HepG2 (cell line): ENCODE measurements at regions not wholly inside any gene's neighbourhood (a gene's known extent, or its start where the extent isn't known, plus 50 kb on each side); places are given as distances from the start of the nearest gene placed in this dataset.

Experiments used
- ASH2L ChIP-seq: fragments of 300-600, 200-600 bp; sonication (generic); IDR thresholded peaks from 2 replicates; pipeline ENCODE4 v1.7.0; 2017; ENCODE audit warnings: low read depth, mild to moderate bottlenecking, moderate library complexity, mixed read lengths, low read length; ENCODE audit not compliant: insufficient read length
- BRD4 ChIP-seq: sonication (generic); formaldehyde crosslinking; IDR thresholded peaks from 2 replicates; pipeline ENCODE4 v1.4.0; 2020; ENCODE audit warnings: missing genetic modification reagents
- HOXA7 ChIP-seq: sonication (generic); formaldehyde crosslinking; IDR thresholded peaks from 2 replicates; pipeline ENCODE4 v1.8.1; 2022; ENCODE audit warnings: mild to moderate bottlenecking, missing genetic modification reagents, moderate library complexity
- KLF12 ChIP-seq: sonication (generic); formaldehyde crosslinking; IDR thresholded peaks from 2 replicates; pipeline ENCODE4 v1.4.0; 2020; ENCODE audit warnings: missing genetic modification reagents, borderline replicate concordance
- POLR2A ChIP-seq, 2 experiments: IDR thresholded peaks; 2 replicates each; pipeline ENCODE4 v1.6.1; 2011; ENCODE audit warnings: low read depth in 2 of 2, low read length in 2 of 2, mild to moderate bottlenecking in 1 of 2, moderate library complexity in 1 of 2; ENCODE audit not compliant: insufficient read depth in 1 of 2
- PPARG ChIP-seq: conservative IDR thresholded peaks from 2 replicates; pipeline ENCODE4 v1.6.1; 2016; ENCODE audit warnings: missing biosample characterization, missing genetic modification reagents
- SMARCE1 ChIP-seq: fragments of 450-650 bp; IDR thresholded peaks from 2 replicates; pipeline ENCODE4 v1.6.1; 2017; ENCODE audit warnings: borderline replicate concordance
- ZNF335 ChIP-seq: sonication (generic); formaldehyde crosslinking; IDR thresholded peaks from 2 replicates; pipeline ENCODE4 v1.4.0; 2020; ENCODE audit warnings: missing genetic modification reagents
- ZNF343 ChIP-seq: sonication (generic); formaldehyde crosslinking; IDR thresholded peaks from 2 replicates; pipeline ENCODE4 v1.4.0; 2020; ENCODE audit warnings: mild to moderate bottlenecking, missing genetic modification reagents
- ZNF570 ChIP-seq: sonication (generic); formaldehyde crosslinking; IDR thresholded peaks from 2 replicates; pipeline ENCODE4 v1.4.0; 2020; ENCODE audit warnings: mild to moderate bottlenecking, missing genetic modification reagents, borderline replicate concordance
- ZNF644 ChIP-seq: IDR thresholded peaks from 2 replicates; pipeline ENCODE4 v1.6.1; 2016; ENCODE audit warnings: low read depth
- ZNF660 ChIP-seq: sonication (generic); formaldehyde crosslinking; IDR thresholded peaks from 2 replicates; pipeline ENCODE4 v1.5.1; 2020; ENCODE audit warnings: mild to moderate bottlenecking, low read depth, missing genetic modification reagents, borderline replicate concordance
- TF ChIP-seq, protein P1 (sequence below): sonication (generic); formaldehyde crosslinking; IDR thresholded peaks from 2 replicates; pipeline ENCODE4 v1.5.0; 2020; ENCODE audit warnings: mild to moderate bottlenecking, missing genetic modification reagents, moderate library complexity

DNA sequence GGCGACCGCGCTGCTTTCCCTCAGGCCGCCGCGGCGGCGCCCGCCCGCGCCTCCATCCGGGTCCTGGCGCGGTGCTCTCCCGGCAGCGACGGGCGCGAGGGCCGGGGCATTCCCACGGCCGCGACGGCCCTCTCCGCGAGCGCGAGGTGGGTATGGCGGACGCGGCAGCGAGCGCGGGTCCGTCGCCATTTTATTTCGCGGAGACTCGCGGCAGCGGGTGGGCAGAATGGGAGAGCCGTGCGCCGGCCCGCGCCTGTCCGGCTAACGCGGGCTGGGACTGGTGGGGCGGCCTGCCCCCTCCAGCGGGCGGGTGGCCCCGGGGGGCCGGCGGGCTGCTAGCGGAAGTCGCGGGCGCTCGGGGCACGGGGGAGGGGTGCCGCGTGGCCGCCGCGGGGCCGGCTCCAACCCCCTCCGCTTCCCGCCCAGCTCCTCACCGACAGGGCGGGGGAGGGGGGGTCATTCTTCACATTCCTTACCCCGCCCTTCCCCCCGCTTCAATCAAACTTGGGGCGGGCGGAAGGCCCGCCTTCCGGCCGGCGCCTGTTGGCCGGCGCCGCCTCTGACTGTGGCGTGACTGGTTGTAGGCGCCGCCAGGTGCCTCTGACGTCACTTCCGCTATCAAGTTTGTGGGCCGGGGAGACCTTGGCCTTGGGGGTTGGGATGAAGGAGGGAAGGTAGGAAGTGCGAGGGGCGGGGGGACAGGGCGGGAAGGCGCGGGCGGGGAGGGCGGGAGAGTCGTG is 82.1 kb downstream of the PTPDC1 start:
- peak; percentile 53 for TF ChIP-seq ASH2L
- TF ChIP-seq KLF12 (CRISPR knock-in tag): peak; percentile 0; the same call in 1 of the 2 replicates
- no peak for TF ChIP-seq PPARG (CRISPR knock-in tag)
- no peak for TF ChIP-seq ZNF343 (CRISPR knock-in tag)
- no peak for TF ChIP-seq SMARCE1
- peak; percentile 72 to 82 for TF ChIP-seq POLR2A (IDR thresholded peaks at IDR 0.05; ENCODE audit: insufficient read depth in 1 of 2, low read depth in 2 of 2, low read length in 2 of 2)
- TF ChIP-seq, protein P1, sequence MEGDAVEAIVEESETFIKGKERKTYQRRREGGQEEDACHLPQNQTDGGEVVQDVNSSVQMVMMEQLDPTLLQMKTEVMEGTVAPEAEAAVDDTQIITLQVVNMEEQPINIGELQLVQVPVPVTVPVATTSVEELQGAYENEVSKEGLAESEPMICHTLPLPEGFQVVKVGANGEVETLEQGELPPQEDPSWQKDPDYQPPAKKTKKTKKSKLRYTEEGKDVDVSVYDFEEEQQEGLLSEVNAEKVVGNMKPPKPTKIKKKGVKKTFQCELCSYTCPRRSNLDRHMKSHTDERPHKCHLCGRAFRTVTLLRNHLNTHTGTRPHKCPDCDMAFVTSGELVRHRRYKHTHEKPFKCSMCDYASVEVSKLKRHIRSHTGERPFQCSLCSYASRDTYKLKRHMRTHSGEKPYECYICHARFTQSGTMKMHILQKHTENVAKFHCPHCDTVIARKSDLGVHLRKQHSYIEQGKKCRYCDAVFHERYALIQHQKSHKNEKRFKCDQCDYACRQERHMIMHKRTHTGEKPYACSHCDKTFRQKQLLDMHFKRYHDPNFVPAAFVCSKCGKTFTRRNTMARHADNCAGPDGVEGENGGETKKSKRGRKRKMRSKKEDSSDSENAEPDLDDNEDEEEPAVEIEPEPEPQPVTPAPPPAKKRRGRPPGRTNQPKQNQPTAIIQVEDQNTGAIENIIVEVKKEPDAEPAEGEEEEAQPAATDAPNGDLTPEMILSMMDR (CRISPR knock-in tag): no peak
- TF ChIP-seq ZNF335 (CRISPR knock-in tag): no peak
- no peak for TF ChIP-seq BRD4 (CRISPR knock-in tag)
- no peak for TF ChIP-seq ZNF570 (CRISPR knock-in tag)
- TF ChIP-seq ZNF644 (CRISPR knock-in tag): no peak
- TF ChIP-seq HOXA7 (CRISPR knock-in tag): no peak
- no peak for TF ChIP-seq ZNF660 (CRISPR knock-in tag)
